PC-9 (cell line): ENCODE measurements at regions not wholly inside any gene's neighbourhood (a gene's known extent, or its start where the extent isn't known, plus 50 kb on each side); places are given as distances from the start of the nearest gene placed in this dataset.
"Not testable (repeated sequence)": the region's sequence is repeated elsewhere in the genome, so short reads cannot be mapped to it uniquely, and the experiment has no call there.

Experiments used
- BruUV-seq: library from RNA; stranded (reverse); fragments of 400-500 nt; replicated peaks from 2 replicates; lab custom pipeline; 2021; lab: Mats Ljungman, UMichigan
- CTCF ChIA-PET: fragments of 300-600 bp; sonication (Branson Sonifier 250); formaldehyde crosslinking; loops from one replicate; lab custom pipeline; 2022; ENCODE audit warnings: antibody characterized with exemption; lab: Charles Lee
- POLR2A ChIA-PET: fragments of 300-600 bp; sonication (Branson Sonifier 250); formaldehyde crosslinking; loops from one replicate; lab custom pipeline; 2022; ENCODE audit warnings: antibody characterized with exemption; ENCODE audit not compliant: unreplicated experiment; lab: Charles Lee
- DNase-seq, 2 experiments: peaks; one replicate each; pipeline versions ENCODE4 v3.0.0 to v3.0.0-alpha.2; 2015 to 2022; ENCODE audit warnings: mixed read lengths in 1 of 2
- H2AFZ ChIP-seq: fragments of 200-600 bp; sonication (generic); 2 replicates; pipeline ENCODE4 v1.8.1; 2017; ENCODE audit warnings: antibody characterized with exemption
- H3F3A ChIP-seq: fragments of 200-600 bp; sonication (generic); 2 replicates; pipeline ENCODE4 v1.8.1; 2017; ENCODE audit warnings: antibody characterized with exemption, mild to moderate bottlenecking, low read depth; ENCODE audit not compliant: insufficient read depth
- H3K27ac ChIP-seq: fragments of 200-600 bp; sonication (generic); 2 replicates; pipeline ENCODE4 v1.6.1; 2016; ENCODE audit warnings: mixed run types
- H3K27me3 ChIP-seq: fragments of 200-600 bp; sonication (generic); 2 replicates; pipeline ENCODE4 v1.6.1; 2016; ENCODE audit warnings: low read depth, mixed run types; ENCODE audit not compliant: insufficient read depth
- H3K36me3 ChIP-seq: fragments of 200-600 bp; sonication (generic); 2 replicates; pipeline ENCODE4 v1.6.1; 2016; ENCODE audit warnings: low read depth, mixed run types
- H3K4me1 ChIP-seq: fragments of 200-600 bp; sonication (generic); replicated peaks from 2 replicates; pipeline ENCODE4 v1.6.1; 2016; ENCODE audit warnings: mixed run types; ENCODE audit not compliant: insufficient read depth
- H3K4me2 ChIP-seq: fragments of 200-600 bp; sonication (generic); 2 replicates; pipeline ENCODE4 v1.6.1; 2017; ENCODE audit warnings: mixed run types
- H3K4me3 ChIP-seq: fragments of 200-600 bp; sonication (generic); 2 replicates; pipeline ENCODE4 v1.6.1; 2016; ENCODE audit warnings: mixed run types
- H3K79me2 ChIP-seq: fragments of 200-600 bp; sonication (generic); 2 replicates; pipeline ENCODE4 v1.6.1; 2017; ENCODE audit warnings: low read depth, mixed run types
- H3K9me2 ChIP-seq: fragments of 200-600 bp; sonication (generic); 2 replicates; pipeline ENCODE4 v1.8.1; 2017; ENCODE audit warnings: mild to moderate bottlenecking; ENCODE audit not compliant: insufficient read depth
- H3K9me3 ChIP-seq: fragments of 200-600 bp; sonication (generic); 2 replicates; pipeline ENCODE4 v1.8.1; 2016; ENCODE audit warnings: low read depth; ENCODE audit not compliant: insufficient read depth
- H4K20me1 ChIP-seq: fragments of 200-600 bp; sonication (generic); 2 replicates; pipeline ENCODE4 v1.8.1; 2017; ENCODE audit not compliant: insufficient read depth
- CTCF ChIP-seq: fragments of 200-600 bp; sonication (generic); conservative IDR thresholded peaks from 2 replicates; pipeline ENCODE4 v1.6.1; 2017; ENCODE audit warnings: mixed run types, antibody characterized with exemption, mild to moderate bottlenecking, moderate library complexity
- EZH2 ChIP-seq: fragments of 200-600 bp; sonication (generic); IDR thresholded peaks from 2 replicates; pipeline ENCODE4 v1.8.0; 2017; ENCODE audit warnings: antibody characterized with exemption, low read depth
- intact Hi-C: fragments of 100-400 bp; cut with micrococcal nuclease; formaldehyde crosslinking; loops from one replicate; pipeline ENCODE4 v1.10.0; 2022; ENCODE audit not compliant: unreplicated experiment

- H3K4me1 ChIP-seq: no peaks in the 10 kb centered on the region
- POLR2A ChIA-PET: no interaction called here
- TF ChIP-seq EZH2 (no peak), CTCF (no peak)
- no peak overlapping the region for H3K4me2 ChIP-seq
- H3K4me3 ChIP-seq: no peak overlapping the region
- H3K9me2 ChIP-seq: no peaks in the 10 kb centered on the region
- no peak for DNase-seq
- no peaks in the 10 kb centered on the region for H3K36me3 ChIP-seq
- no peaks in the 10 kb centered on the region for H3K79me2 ChIP-seq
- no peak overlapping the region for H3K27ac ChIP-seq
- intact Hi-C loops: no loop called here
- no peaks in the 10 kb centered on the region for H3K27me3 ChIP-seq
- no peaks in the 10 kb centered on the region for H4K20me1 ChIP-seq
- H3F3A ChIP-seq: no peaks in the 10 kb centered on the region
- BruUV-seq: no TSS peak
- no peaks in the 10 kb centered on the region for H3K9me3 ChIP-seq
- CTCF ChIA-PET: no interaction called here
- no peak overlapping the region for H2AFZ ChIP-seq
Measured at GRCh38 chr3:147318900-147319299, 87.4 kb downstream of the ZIC4 start.

- Histone ChIP-seq H3K4me3 (peak overlapping the region; percentile 26; the same call in 1 of the 2 replicates), H2AFZ (peak overlapping the region; percentile 52; the same call in 1 of the 2 replicates), H3K4me2 (peak overlapping the region; percentile 46)
- DNase-seq: peak in 1 of 2 experiments; percentile 35
- H3K36me3 ChIP-seq, H4K20me1 ChIP-seq, BruUV-seq, POLR2A ChIA-PET, H3K4me1 ChIP-seq, intact Hi-C loops, H3K9me3 ChIP-seq, H3F3A ChIP-seq, H3K79me2 ChIP-seq, H3K27me3 ChIP-seq, H3K9me2 ChIP-seq, H3K27ac ChIP-seq: not testable (repeated sequence)
- CTCF ChIA-PET: interaction anchor here (0.7 kb wide), 1 partner anchor 38 kb away, joined by 3 read pairs; no protein-coding TSS in a partner anchor
Measured at GRCh38 chr3:147317080-147317479, 89.3 kb downstream of the ZIC4 start.

- intact Hi-C loops: no loop called here
- H3K4me1 ChIP-seq: no peaks in the 10 kb centered on the region
- H3K4me2 ChIP-seq: no peak overlapping the region
- no peaks in the 10 kb centered on the region for H3K27me3 ChIP-seq
- BruUV-seq: no TSS peak
- H3F3A ChIP-seq: no peaks in the 10 kb centered on the region
- DNase-seq: no peak
- no peaks in the 10 kb centered on the region for H4K20me1 ChIP-seq
- no peaks in the 10 kb centered on the region for H3K36me3 ChIP-seq
- ChIA-PET POLR2A (no interaction called here), CTCF (no interaction called here)
- no peaks in the 10 kb centered on the region for H3K9me3 ChIP-seq
- no peaks in the 10 kb centered on the region for H3K79me2 ChIP-seq
- H3K4me3 ChIP-seq: no peak overlapping the region
- H2AFZ ChIP-seq: no peak overlapping the region
- no peak overlapping the region for H3K27ac ChIP-seq
- H3K9me2 ChIP-seq: no peaks in the 10 kb centered on the region
- TF ChIP-seq CTCF (no peak), EZH2 (no peak)
Measured at GRCh38 chr3:147313513-147313912, 92.8 kb downstream of the ZIC4 start.

GRCh38 chr3:147312786-147313280, 93.5 kb downstream of the ZIC4 start:
- Histone ChIP-seq H3F3A (no peaks in the 10 kb centered on the region), H3K4me1 (no peaks in the 10 kb centered on the region), H4K20me1 (no peaks in the 10 kb centered on the region), H2AFZ (no peak overlapping the region), H3K27me3 (no peaks in the 10 kb centered on the region), H3K36me3 (no peaks in the 10 kb centered on the region), H3K9me3 (no peaks in the 10 kb centered on the region), H3K79me2 (no peaks in the 10 kb centered on the region), H3K27ac (no peak overlapping the region), H3K9me2 (no peaks in the 10 kb centered on the region), H3K4me3 (no peak overlapping the region), H3K4me2 (no peak overlapping the region)
- no TSS peak for BruUV-seq
- CTCF ChIA-PET: no interaction called here
- POLR2A ChIA-PET: no interaction called here
- no peak for DNase-seq
- TF ChIP-seq EZH2 (no peak), CTCF (no peak)
- intact Hi-C loops: no loop called here
